ENCODE measurements at regions not wholly inside any gene's neighbourhood (a gene's known extent, or its start where the extent isn't known, plus 50 kb on each side); places are given as distances from the start of the nearest gene placed in this dataset.

GRCh38 chr7:52775876-52776275 lies 259.6 kb upstream of the POM121L12 start:
- TF ChIP-seq, protein P1, sequence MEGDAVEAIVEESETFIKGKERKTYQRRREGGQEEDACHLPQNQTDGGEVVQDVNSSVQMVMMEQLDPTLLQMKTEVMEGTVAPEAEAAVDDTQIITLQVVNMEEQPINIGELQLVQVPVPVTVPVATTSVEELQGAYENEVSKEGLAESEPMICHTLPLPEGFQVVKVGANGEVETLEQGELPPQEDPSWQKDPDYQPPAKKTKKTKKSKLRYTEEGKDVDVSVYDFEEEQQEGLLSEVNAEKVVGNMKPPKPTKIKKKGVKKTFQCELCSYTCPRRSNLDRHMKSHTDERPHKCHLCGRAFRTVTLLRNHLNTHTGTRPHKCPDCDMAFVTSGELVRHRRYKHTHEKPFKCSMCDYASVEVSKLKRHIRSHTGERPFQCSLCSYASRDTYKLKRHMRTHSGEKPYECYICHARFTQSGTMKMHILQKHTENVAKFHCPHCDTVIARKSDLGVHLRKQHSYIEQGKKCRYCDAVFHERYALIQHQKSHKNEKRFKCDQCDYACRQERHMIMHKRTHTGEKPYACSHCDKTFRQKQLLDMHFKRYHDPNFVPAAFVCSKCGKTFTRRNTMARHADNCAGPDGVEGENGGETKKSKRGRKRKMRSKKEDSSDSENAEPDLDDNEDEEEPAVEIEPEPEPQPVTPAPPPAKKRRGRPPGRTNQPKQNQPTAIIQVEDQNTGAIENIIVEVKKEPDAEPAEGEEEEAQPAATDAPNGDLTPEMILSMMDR (IDR thresholded peaks at IDR 0.05; ENCODE audit: insufficient read depth, low read depth, low read length, missing control alignments): no peak
- DNase-seq (ENCODE audit: low read depth): no peak
- H3K4me3 ChIP-seq (ENCODE audit: low read depth, low read length): no peak overlapping the region

GRCh38 chr7:52771177-52771576 lies 264.3 kb upstream of the POM121L12 start:
- DNase-seq (ENCODE audit: low read depth): no peak
- H3K4me3 ChIP-seq (ENCODE audit: low read depth, low read length): no peak overlapping the region
- TF ChIP-seq, protein P1 (IDR thresholded peaks at IDR 0.05; ENCODE audit: insufficient read depth, low read depth, low read length, missing control alignments): no peak

DNA sequence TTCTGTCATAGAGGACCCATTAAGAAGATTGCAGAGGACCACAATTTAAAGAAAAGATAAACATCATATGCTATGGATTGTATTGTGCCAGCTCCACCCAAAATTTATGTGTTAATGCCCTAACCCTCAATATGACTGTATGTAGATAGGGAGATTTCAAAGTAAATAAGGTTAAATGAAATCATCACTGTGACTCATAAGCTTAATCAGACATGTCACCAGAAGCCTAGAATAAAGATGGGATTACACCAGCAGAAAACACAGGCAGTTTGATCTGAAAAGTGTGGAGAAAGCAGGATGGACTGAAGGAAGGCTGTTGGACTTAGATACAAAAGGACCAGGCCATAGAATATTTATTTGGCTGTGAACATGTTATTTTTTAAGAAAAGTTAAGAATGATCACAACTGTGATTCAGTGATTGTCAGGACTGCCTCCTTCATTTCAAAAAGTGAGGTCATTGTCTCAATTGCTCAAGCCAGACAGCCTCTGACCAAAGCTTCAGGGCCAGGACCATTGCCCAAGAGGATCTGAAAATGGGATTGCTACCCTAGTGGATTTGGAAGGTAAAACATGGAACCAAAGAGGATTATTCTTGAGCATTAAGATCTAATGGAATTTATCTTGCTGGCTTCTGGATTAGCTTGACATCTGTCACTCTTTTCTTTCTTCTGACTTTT lies 270.8 kb upstream of the POM121L12 start:
- DNase-seq (ENCODE audit: low read depth): no peak
- TF ChIP-seq, protein P1 (IDR thresholded peaks at IDR 0.05; ENCODE audit: insufficient read depth, low read depth, low read length, missing control alignments): no peak
- H3K4me3 ChIP-seq (ENCODE audit: low read depth, low read length): no peak overlapping the region

DNA sequence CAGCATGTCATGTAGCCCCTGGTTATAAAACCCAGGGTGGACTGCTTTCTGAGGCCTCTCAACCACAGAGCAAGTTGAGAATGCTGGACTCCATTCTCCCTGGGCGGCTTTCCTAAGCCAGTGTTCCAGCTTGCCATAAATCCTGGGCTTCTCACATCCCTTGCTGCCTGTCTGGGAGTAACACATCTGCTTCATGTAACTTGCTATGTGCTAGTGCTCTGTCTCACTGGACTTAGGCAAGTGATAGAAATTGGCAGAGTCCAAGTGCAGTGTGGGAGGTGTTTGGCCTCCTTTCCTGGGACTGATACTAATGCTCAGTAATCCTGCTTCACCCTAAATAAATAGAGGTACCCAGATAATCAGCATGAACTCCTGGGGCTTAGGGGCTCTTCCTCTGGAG lies 277.1 kb upstream of the POM121L12 start:
- TF ChIP-seq, protein P1 (IDR thresholded peaks at IDR 0.05; ENCODE audit: insufficient read depth, low read depth, low read length, missing control alignments): no peak
- DNase-seq (ENCODE audit: low read depth): no peak
- H3K4me3 ChIP-seq (ENCODE audit: low read depth, low read length): no peak overlapping the region

DNA sequence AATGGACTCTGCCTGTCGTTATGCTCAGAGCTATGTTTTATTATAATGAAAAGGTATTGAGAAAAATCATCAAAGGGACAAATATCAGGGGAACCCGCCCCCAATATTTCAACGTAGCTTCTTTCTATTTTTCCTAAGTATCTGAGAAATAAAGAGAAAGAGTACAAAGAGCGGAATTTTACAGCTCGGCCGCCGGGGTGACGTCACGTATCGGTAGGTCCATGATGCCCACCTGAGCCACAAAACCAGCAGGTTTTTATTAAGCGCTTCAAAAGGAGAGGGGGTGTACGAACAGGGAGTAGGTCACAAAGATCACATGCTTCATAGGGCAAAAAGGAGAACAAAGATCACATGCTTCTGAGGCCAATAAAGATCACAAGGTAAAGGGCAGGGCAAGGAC lies 281.6 kb upstream of the POM121L12 start:
- DNase-seq (ENCODE audit: low read depth): no peak
- TF ChIP-seq, protein P1 (IDR thresholded peaks at IDR 0.05; ENCODE audit: insufficient read depth, low read depth, low read length, missing control alignments): no peak
- H3K4me3 ChIP-seq (ENCODE audit: low read depth, low read length): no peak overlapping the region

GRCh38 chr7:52752891-52753290 lies 282.5 kb upstream of the POM121L12 start:
- no peak for DNase-seq (ENCODE audit: low read depth)
- TF ChIP-seq, protein P1 (IDR thresholded peaks at IDR 0.05; ENCODE audit: insufficient read depth, low read depth, low read length, missing control alignments): no peak

DNA sequence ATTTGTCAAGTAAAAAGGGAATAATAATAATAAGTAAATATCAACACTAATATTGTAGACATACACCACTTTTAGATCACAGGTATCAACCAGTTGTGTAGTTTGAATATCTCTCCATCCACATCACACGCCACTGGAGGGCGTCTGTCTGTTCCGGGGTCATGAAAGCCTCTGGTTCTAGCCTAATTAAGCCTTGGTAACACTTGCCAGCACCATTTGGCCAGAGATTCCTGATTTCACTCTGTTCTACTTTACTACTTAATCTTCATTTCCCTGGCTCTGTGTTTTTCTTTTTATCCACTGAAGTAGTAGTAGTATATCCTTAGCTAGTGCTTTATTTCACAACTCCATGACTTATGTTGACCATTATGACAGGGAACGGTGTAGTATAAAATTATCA lies 285.6 kb upstream of the POM121L12 start:
- no peak for DNase-seq (ENCODE audit: low read depth)
- no peak overlapping the region for H3K4me3 ChIP-seq (ENCODE audit: low read depth, low read length)
- TF ChIP-seq, protein P1 (IDR thresholded peaks at IDR 0.05; ENCODE audit: insufficient read depth, low read depth, low read length, missing control alignments): no peak

More at GRCh38 chr7:52752891-52753290, 282.5 kb upstream of the POM121L12 start:
- H3K4me3 ChIP-seq (ENCODE audit: low read depth, low read length): no peak overlapping the region

All from GM12865 (cell line).